GM21423 (cell line): ENCODE measurements at regions not wholly inside any gene's neighbourhood (a gene's known extent, or its start where the extent isn't known, plus 50 kb on each side); places are given as distances from the start of the nearest gene placed in this dataset.

Experiments
- ATAC-seq: cut with Tn5 transposase; IDR thresholded peaks from one replicate; pipeline ENCODE4 v1.9.1; 2021; ENCODE audit warnings: mild to moderate bottlenecking, moderate library complexity; ENCODE audit not compliant: unreplicated experiment

DNA sequence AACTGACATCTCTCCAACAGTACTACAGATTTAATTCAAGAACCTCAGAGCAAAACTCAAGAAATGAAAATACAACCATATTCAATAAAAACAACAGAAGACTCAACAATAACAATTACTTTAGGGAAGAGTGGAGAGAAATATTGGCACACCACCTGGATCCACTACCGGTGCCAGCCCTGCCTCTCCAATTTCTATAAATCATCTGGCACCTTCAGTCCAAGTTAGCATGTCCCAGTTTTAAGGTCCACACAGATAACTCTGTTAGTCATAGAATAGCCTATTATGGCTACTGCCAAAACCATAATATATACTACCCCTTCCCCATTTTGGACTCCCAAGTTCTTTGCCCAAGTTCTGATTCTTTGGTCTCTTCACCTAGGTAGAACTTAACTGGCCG, 69.9 kb upstream of the PSMA6 start:
- no peak for ATAC-seq

DNA sequence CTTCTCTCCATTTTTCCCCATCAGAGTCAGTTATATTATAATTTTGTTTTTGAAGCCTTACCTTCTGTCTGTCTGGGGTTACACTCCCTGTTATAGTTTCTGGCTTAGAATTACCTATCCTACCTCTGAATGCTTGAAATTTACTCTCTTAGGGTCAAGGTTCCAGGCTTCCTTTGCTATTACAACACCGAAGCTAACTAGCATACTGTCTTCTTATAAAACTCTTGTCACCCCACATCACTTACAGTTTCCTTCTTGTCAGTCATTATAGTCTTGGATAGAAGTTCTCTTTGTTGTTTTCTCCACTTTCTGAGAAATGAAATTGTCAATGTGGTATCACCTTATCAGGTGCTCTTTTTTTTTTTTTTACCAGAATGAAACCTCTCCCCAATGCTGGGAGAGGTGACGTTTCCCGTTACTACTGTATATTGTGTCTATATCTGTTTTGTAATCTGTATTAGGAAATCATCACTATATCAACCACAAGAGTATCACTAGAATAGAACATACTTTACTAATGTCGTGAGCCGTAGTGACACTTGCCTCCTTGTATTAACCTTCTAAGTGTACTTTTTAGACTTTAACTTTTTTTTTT, 69.2 kb upstream of the PSMA6 start:
- no peak for ATAC-seq

DNA sequence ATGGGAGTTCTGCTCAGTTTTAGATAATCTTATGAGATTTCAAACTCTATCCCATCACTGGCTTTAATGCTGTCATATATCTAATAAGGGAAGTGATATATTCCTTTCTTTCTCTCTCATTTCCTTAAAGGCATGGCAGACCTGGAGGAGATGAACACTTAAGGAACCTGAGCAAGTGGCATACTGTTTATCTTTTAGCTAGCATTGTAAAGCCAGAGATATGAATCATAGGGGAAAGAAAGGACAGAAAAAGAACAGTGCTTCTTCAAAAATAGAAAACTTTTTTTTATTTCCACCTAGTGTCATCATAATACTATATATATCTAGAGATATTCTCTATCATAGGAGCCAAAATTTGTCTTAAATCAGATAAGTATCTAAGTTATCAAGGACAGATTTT, 68.3 kb upstream of the PSMA6 start:
- ATAC-seq, result no peak

DNA sequence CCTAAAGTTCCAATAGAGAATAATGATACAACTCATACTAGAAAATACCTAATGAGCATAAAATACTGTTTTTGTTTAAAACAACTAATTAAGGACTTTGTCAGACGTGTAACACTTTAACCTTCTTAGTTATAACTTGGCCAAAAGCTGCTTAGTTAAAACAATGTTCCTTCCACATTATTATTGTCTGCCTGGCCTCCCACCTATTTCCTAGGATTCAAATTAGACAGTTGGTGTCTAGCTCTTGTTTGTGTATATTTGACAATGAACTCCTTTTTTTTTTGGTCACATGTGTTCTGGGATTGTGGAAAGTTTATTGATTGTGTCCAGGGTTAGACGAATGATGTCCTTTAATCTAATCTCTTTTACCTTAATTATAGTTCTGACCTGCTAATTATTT, 67.6 kb upstream of the PSMA6 start:
- no peak for ATAC-seq

DNA sequence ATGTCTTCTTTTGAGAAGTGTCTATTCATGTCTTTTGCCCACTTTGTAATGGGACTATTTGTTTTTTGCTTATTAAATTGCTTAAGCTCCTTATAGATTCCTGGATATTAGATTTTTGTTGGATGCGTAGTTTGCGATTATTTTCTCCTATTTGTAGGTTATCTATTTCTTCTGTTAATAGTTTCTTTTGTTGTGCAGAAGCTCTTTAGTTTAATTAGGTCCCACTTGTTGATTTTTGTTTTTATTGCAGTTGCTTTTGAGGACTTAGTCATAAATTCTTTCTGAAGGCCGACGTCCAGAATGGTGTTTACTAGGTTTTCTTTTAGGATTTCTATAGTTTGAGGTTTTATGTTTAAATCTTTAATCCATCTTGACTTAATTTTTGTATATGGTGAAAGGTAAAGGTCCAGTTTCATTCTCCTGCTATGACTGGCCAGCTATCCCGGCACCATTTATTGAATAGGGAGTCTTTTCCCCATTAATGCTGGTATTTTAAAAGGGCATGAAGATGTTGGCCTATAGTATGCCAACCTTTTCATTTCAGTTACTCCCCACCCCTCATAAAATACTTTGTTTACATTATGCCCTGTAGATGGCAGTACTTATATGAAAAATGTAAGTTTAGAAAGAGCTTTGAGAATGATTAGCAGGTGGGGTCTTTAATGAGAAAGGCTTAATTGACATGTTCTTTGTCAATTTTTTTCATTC, 62.9 kb upstream of the PSMA6 start:
- no peak for ATAC-seq

DNA sequence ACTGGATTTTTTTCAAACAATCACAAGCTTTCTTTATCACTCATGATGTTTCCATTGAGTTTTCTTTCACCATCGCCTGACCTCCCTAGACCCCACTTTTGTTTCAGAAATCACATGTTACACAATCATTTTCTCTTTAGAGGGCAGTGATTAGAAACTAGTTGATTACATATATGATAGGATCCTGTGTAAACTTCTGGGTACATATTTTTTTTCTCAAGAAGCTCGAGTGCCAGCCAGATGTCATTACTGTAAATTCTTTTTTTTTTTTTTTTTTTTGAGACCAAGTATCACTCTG, 62.4 kb upstream of the PSMA6 start:
- ATAC-seq, result no peak

DNA sequence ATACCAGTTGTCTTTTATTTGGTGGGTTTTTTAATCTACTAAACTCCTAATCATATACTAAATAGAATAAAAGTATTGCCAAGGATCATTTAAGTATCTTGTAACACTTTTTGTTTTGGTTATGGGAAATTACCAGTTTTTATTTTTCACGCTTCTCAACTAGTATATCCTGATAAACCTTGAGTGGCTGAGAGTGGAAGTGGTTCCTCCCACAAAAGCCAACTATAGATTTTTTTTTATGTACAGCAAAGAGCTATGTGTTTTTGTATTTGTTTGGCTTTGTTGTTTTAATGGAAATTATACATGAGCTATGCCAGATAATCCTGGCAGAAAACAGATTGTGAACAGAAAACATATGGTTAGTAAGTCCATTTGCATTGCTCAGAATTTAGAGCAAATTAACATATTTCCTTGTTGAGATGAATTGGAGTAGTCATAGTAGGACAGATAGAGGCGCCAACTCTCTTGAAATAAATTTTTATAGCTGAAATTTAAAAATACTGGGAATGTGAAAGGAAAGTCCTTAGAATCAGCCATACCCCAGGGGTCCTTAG, 60.9 kb upstream of the PSMA6 start:
- ATAC-seq, result no peak

DNA sequence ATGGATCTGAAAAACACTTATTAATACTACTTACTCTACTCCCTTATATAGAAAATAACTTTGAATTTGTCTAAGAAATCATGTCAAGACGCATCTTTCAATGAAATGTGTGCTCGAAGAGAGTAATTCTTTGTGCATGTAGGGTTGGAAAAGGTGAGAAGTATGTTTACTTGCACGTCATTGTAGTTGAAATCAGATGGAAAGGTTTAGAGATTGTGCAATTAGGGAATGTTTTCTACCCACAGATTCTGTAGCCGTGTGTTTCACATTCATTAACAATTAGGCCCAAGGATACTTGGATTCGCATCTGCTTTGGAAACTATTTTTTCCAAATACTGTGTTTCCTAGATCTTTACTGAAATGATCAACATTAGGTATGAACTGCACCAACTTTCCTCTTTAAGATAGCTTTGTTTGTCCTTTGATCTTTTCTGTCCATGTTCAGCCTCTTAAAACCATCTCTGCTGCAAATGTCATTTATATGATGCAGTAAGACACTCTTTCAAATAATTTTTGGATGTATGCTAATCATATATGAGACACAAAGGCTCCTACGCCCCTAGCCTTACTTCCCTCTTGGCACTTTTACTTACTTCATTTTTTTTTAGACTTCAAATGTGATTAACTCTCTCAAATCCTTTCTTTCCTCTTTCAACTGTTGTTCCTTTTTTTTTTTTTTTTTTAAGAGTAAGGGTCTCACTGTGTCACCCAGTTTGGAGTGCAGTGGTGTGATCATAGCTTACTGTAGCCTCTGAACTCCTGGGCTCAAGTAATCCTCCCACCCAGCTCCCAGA, 58.0 kb upstream of the PSMA6 start:
- no peak for ATAC-seq

DNA sequence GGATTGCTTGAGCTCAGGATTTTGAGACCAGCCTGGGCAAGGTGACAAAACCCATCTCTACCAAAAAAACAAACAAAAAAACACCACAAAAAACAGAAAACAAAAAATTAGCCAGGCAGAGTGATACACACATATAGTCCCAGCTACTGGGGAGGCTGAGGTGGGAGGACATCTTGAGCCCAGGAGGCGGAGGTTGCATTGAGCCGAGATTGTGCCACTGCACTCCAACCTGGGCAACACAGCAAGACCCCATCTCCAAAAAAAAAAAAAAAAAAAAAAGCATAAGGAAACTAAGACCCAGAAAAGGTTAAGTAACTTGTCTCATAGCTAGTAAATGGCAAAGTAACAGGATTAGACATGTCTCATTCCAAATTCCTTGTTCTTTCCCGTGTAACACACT, 56.3 kb upstream of the PSMA6 start:
- no peak for ATAC-seq

DNA sequence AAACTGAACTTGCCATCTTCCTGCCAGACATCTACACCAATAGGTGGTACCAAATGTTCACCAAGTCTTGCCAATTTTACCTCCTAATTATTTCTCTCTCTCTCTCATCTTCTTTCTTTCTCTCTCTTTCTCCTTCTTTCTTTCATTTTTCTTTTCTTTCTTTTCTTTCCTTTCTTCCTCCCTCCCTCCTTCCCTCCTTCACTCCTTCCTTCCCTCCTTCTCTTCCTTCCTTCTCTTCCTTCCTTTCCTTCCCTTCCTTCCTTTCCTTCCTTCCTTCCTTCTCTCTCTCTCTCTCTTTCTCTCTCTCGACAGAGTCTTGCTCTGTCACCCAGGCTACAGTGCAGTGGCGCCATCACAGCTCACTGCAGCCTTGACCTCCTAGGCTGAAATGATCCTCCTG, 55.4 kb upstream of the PSMA6 start:
- ATAC-seq, result no peak

DNA sequence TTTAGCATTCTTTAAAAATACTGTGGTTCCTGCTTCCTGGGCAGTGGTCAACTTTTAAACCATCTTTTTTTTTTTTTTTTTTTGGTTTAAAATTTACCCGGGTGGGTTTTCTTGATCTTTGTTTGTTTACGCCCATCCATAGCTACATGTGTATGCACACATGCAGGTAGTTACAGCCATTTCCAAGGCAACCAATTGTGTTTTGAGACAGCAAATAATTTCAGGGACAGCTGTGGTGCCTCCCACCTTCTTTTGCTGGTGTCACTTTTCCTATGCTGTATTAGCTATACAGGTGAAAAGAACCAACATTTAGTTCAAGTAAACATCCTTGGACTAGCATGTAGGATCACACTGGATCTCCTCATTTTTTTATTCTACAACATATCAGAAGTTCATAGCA, 52.0 kb upstream of the PSMA6 start:
- no peak for ATAC-seq
